ENCODE measurements at regions not wholly inside any gene's neighbourhood (a gene's known extent, or its start where the extent isn't known, plus 50 kb on each side); places are given as distances from the start of the nearest gene placed in this dataset.
"Not testable (repeated sequence)": the region's sequence is repeated elsewhere in the genome, so short reads cannot be mapped to it uniquely, and the experiment has no call there.

DNA sequence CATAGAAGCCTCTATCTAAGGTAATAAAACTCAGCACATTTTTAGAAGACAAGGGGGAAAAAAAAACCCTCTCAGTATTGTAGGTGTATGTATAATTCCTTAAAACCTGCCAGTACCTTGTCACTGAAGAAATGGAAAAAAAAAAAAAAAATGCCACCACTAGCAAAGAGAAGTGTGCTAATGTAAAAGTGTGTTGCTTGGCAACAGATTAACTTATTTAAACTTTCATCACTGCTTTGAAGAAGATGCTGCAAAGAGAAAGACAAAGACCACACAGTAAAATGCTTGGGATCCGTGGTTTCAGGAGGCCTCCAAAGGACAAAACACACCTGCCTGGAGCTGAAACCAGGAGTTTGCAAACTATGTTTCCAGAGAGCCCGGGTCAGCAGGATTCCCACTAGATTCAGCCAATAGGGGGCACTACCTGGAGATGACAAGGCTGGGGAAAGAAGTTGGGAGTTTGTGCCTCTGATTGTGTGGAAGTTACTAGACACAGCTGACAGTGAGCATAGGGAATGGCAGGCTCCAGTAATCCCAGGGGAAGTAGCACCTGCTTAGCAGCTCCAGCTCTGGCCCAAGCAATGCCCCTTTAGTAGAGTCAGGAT lies 169.1 kb upstream of the TRIB2 start:
- no peak for DNase-seq (ENCODE audit: low read depth)

DNA sequence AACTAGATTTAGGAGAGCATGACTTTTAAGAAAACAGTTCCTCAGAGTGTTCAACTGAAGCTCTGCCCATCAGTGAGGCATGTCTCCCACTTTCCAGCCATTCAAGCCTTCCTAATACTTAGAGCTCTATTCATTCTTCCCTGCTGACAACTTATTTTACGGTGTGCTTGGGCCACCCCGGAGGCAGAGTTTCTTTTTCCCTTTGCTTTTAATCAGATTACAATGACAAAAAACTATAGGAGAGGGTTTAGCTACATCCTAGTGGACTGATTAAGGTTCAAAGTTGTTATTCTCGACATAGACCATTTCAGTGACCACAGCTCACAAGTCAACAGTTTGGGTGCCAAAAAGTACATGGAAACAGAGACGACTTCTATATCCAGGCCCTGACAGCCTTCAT lies 167.8 kb upstream of the TRIB2 start:
- DNase-seq (ENCODE audit: low read depth) = no peak

DNA sequence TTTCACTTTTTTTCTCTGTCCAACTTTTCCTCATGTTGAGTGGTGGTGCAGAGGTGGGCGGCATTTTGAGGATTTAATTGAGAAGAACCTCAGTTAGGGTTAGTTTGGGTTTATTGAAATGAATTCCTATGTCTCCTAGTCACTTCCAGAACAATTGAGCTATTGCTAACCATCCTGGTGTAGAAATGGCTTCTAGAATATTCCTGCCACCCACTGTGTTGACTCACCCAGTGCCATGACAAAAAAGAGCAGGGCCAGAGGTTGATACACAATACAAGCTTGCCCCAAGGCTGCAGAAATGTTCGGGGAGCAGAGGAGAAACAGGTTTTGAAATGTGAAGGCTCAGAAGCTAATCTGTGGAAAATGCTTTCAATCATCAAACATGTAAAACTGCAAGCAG lies 167.1 kb upstream of the TRIB2 start:
- no peak for DNase-seq (ENCODE audit: low read depth)

DNA sequence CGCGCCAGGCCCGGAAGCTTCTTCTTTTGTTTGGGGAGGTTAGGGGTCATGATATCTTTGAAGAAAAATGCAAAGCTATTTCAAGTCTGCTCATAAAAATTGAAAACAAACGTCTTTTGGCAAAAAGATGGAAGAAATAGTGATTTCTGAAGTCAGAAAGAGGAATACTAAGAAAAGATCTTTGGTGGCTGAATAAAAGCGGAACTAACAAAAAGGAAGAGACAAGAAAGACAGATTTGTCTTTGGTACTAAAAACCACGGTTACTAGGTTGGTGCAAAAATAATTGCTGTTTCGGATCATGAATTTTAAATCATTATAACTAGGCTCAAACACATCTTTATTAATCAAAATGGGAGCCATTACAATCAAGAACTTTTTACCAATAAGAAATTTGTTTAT lies 164.6 kb upstream of the TRIB2 start:
- DNase-seq (ENCODE audit: low read depth) = no peak

DNA sequence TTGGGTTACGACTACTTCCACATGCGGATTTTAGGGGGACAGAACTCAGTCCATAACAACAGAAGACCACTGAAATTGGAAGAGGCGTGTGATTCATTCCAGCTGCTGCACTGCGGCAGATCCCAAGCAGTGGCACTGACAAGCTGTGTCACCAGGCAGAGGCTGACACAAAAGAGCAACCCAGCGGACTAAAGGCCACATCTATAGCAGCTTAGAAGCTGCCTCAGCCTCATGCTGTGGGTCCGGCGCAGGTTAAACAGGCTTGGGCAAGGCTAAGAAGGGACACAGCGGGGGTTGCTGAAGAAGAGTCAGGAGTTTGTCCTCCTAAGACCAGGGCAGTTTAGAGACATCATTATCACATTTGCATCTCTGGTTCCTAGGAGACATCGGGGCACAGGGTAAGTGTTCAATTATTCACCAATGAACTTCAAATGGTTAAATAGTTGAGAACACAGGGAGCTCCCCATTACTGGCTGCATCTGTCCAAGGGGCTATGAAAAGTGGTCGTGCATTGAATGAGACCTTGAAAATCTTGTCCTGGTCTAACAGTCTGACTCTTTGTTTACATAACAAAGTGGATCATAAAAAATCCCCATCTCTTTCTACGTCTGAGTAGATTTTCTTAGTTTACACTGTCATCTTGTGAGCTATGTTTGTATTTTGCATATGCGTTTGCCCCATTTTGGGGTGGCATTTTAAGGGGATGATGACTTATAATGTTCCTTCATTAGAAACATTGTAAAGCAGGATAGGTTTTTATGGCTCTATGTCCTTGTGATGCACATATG lies 162.3 kb upstream of the TRIB2 start:
- no peak for DNase-seq (ENCODE audit: low read depth)

DNA sequence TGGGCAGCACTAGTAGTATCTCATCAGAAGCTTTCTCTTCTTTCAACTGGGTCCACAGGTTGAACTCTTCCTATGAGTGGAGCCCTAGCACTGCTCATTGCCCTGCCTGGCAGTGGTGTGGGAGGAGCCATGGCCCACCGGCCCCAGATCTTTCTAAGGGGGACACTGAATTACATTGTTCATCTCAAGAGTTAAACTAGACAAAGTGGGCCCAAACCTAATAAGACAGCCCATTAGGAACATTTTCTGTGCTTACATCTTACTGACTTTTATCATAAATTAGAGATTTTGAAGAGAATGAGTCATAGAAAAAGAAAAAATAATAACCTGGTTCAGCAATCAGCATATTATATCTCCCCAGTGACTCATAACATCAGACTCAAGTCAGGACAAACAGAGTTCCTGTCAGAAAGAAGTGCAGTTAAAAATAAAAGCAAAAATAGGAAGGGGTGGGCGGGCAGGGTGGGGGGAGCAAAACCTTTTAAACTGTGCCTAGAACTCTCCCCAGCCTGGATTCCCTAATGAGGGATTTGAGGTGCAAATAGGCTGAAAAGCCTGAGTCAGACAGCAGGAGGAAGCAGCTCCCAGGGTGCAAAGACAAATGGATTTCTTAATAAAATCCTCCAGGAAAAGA lies 161.6 kb upstream of the TRIB2 start:
- DNase-seq (ENCODE audit: low read depth) = peak; percentile 54

DNA sequence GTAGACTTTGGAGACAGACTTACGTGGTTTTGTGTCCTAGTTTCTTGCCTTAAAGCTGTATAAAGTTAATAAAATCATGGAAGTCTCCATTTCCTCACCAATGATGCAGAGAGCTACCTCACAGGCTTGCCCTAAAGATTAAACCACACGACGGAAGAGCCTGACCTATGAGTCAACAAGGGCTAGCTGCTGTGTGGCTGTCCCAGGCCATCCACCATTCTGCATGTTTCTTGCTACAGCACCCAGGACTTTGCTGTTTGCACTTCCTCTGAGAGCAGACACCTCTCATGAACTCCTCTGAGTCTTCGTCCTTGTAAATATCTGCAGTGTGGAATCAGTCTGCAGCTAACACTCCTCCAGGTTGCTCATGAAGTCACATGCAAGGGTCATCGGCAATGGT lies 160.0 kb upstream of the TRIB2 start:
- peak; percentile 80 for DNase-seq (ENCODE audit: low read depth)

DNA sequence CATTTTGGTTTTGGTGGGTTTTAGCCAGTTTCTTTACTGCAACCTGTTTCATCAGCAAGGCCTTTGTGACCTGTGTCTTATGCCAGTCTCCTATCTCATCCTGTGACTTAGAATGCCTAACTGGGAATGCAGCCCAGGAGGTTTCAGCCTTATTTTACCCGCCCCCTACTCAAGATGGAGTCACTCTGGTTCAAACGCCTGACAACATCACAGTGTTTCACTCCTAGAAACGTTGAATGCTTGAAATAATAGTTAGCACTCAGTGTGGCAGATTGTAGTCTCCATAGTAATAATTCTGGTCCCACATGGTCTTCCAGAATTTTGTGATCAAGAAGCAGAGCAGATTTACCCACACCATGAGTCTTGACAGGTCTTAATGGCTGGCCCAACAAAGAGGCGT lies 159.0 kb upstream of the TRIB2 start:
- DNase-seq (ENCODE audit: low read depth) = no peak

DNA sequence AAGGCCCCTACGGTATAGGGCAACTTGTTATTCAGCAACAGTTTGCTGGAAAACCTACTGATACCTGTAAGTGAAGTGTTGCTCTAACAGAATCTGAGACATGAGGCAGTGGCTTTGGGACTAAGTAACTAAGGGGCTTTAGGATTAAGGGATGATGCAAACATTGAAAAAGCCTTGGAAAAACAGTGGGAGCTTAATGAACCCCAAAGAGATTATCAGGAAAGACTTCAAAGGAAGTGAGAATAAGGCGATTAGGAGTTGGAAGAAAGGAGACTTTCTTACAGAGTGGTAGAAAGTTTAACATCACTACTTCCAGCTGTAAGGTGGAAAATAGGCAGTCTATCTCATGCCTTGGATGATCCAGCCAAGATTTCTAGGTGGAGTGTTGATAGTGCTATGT lies 158.2 kb upstream of the TRIB2 start:
- no peak for DNase-seq (ENCODE audit: low read depth)

DNA sequence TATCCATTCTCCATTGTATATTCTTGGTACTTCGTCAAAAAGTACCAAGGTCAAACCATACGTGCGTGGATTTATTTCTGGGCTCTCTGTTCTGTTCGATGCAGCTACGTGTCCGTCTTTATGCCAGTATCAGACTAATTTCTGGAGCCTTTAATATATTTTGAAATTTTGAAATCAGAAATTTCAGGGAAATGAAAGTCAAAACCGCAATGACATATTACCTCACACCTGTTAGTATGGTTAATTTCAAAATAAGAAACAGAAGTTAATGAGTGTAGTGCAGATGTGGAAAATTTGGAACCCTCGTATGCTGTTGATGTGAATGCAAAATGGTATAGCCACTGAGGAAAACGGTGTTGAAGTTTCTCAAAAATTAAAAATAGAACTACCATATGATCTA lies 156.1 kb upstream of the TRIB2 start:
- no peak for DNase-seq (ENCODE audit: low read depth)

DNA sequence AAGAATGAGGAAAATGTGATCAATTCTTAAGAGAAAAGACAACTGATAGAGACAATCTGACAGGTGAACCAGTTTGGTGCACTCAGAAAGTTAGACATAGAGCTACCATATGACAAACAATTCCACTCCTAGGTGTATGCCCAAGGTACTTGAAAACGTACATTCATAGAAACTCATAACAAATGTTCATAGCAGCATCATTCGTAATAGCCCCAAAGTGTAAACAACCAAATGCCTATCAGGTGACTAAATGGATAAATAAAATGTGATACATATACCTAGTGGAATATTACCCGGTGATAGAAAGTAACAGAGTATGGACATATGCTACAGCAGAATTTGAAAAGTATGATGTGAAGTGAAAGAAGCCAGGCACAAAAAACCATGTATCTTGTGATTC lies 149.3 kb upstream of the TRIB2 start:
- DNase-seq (ENCODE audit: low read depth) = no peak

DNA sequence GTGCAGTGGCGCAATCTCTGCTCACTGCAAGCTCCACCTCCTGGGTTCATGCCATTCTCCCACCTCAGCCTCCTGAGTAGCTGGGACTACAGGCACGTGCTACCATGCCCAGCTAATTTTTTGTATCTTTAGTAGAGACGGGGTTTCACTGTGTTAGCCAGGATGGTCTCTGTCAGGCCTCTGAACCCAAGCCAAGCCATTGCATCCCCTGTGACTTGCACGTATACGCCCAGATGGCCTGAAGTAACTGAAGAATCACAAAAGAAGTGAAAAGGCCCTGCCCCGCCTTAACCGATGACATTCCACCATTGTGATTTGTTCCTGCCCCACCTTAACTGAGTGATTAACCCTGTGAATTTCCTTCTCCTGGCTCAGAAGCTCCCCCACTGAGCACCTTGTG lies 147.2 kb upstream of the TRIB2 start:
- DNase-seq (ENCODE audit: low read depth) = not testable (repeated sequence)

DNA sequence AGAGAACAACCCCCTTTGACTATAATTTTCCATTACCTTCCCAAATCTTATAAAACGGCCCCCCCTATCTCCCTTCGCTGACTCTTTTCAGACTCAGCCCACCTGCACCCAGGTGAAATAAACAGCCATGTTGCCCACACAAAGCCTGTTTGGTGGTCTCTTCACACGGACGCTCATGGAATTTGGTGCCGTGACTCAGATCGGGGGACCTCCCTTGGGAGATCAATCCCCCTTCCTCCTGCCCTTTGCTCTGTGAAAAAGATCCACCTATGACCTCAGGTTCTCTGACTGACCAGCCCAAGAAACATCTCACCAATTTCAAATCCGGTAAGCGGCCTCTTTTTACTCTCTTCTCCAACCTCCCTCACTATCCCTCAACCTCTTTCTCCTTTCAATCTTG lies 146.8 kb upstream of the TRIB2 start:
- DNase-seq (ENCODE audit: low read depth) = not testable (repeated sequence)

DNA sequence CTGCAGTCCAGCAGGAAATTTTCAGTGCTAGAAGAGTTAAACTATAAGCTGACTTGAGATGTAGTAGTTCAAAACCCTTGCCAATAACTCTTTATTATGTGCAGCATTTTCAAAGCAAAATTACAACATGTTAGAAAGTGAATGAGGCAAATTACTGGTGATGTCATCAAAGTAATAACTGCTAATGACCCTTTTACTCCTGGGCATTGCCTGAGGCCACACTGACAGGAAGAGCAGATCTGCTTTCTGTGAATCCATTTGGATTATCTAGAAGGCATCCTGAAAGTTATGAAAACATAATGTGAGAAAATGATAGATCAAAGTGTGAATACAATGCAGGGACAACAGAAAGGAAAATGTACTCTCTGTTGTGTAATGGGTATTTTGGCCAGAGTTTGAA lies 139.6 kb upstream of the TRIB2 start:
- no peak for DNase-seq (ENCODE audit: low read depth)

DNA sequence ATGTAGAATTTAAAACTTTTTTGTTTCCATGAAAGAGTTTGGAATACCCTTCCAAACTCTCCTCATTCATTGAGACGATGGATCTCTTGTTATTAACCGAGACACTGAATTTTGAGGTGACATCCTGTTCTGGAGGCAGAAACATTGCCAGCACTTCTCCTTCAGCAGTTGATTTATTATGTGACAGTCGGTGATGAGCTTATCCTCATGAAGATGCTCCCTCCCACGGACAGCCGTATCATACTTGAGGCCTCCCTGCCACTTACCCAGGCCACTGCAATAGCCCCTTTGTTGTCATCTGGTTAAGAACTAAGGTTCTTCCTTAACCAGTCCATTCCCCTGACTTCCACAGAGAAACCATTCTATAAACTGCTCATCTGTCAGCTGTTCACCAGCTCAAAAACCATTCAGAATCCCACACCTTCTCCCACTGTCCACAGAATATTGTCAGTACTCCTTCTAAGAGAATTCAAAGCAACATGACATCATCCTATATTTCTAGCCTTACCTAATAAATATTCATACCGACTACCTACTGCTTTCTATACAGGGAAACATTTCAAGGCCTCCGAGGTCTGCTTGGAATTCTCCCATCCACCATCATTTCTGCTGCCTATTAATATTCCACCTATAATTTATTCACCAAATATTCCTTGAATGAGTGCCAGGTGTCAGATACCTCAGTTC lies 139.0 kb upstream of the TRIB2 start:
- no peak for DNase-seq (ENCODE audit: low read depth)

DNA sequence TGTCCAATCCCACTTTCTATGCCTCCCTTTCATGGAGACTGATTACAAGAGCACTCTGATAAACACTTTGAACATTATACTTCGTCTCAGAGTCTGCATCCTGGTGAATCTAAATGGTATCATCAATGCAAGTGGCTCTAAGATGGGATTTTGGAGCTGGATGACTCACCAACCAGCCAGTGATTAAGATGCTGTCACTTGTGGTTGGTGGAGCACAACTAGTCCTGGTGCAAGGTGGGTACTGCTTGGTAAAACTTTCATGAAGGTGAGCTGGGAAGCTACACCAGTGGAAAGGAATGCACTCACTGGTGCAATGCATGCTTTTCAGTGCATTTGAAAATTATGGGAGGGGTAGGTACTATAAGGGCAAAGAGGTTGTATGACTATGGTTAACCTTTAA lies 137.7 kb upstream of the TRIB2 start:
- DNase-seq (ENCODE audit: low read depth) = no peak

DNA sequence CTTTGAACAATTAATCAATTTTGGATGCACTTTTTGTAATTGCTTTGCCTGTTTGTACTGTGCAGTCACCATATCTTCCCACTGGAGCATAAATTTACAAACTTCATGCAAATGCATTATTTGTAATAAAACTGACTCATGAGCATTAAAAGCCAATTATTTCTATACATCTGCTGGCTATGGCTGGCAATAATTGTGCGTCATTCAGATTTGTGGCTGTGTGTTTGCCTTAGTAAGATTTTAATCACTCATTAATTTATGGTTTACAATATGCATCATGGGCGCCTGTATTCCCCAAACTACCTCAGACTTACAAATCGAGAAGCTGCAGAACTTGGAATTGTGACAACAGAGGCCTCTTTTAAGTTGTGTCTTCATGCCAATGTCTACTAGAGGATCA lies 132.4 kb upstream of the TRIB2 start:
- no peak for DNase-seq (ENCODE audit: low read depth)

DNA sequence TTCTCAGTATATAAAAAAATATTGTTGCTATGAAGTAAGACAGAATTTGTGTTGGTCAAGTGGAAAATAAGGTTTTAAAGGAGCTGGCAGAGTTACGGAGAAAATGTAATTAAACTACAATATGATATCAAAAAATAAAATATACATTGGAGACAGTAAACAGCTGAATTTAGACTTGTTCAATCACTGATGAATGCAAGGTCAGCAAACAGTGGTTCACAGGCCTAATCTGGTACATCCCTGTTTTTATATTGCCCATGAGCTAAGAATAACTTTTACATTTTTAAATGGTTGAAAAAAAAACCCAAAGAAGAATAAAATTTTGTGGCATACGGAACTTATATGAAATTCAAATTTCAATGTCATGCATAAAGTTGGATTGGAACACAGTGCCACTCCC lies 131.0 kb upstream of the TRIB2 start:
- DNase-seq (ENCODE audit: low read depth) = no peak

DNA sequence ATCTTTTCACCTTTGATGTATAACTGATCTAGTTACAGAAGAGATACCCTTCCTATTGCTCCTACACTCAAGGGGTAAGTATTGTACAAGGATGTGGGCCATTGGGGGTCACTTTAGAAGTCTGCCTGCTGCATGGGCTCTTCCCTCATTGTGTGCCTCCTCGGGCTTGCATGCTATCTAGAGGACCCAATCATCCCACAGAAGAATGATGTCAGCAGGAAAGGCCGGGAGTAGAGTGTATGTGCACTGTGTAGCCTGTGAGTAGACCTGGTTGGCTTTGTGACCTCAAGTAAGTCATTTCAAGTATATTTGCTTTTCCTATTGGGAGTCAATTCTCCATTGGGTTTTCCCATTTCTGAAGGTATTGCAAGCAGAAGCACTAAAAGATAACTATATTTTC lies 129.5 kb upstream of the TRIB2 start:
- DNase-seq (ENCODE audit: low read depth) = no peak

DNA sequence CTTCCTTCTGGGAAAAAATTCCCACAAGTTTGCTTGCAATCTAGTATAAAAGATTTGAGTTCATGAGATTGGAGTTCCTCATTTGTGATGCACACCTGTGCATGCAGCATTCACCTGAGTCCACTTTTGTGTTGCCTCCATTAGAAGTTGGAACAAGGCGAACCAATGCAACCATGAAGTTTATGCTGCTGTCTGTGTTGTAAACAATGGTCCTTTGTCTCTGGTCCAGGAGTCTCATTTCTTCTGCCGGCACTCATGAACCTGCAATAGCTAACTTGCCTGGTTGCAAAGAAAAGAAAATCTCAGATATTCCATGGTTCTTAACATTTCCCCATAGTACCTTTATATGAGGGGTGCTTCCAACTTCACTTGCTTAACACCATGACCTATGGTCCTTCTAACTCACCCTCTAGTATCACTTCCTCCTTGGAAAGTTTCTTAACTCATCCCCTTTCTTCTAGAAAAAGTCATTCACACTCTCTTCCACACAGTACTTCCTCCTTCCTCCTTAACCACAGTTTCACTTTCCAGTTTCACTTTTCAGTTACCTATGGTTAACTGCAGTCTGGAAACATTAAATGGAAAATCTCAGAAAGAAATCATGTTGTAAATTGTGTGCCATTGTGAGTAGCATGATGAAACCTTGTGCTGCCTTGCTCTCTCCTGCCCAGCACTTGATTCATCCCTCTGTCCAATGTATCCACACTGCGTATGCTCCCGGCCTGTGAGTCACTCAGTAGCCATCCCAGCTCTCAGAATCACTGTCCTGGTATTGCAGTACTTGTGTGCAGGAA lies 128.8 kb upstream of the TRIB2 start:
- DNase-seq (ENCODE audit: low read depth) = peak; percentile 62

DNA sequence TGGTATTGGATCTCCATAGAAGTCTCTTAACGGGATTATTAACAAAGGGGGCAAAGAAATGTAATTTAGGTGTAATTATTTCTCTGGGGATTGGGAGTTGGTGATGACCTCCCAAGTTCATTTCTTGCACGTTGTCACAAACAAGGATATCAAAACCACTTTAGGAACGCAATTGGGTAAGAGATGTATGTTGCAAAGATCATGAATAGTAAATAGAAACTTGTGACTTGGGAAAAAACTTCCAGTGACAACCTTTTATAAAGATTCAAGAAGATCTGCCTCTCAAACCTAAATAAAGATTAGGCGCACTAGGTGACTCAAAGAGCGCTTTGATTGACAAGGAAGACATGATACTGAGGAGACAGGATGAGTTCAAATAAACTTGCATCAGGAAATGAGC lies 127.8 kb upstream of the TRIB2 start:
- DNase-seq (ENCODE audit: low read depth) = no peak

DNA sequence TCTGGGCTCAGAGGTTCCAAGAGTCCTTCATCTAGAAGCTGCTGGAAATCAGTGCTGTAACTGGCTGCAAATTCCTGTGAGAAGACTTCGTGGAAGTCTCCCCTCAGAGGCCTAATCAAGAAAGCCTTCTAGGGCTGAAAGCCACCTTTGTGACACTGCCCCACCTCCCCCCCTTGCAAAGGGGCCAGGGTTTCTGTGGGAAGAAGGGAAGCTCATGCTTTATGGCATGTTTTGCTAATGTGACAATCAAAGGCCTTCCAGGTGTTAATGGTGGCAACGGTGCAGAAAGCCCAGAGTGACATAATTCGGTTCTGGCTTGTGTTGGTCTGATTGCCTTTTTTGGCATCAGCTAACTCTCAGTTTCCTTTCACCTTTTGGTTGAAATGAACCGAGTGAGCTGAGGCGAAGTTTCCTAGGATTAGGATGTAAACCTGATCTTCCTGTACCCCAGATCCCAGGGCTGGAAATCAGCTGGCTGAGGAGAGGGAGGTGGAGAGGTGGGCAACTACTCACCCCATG lies 126.9 kb upstream of the TRIB2 start:
- DNase-seq (ENCODE audit: low read depth) = no peak

Data from HS-27A (cell line).